Coronary artery (tissue), 2 donors: ENCODE measurements at regions not wholly inside any gene's neighbourhood (a gene's known extent, or its start where the extent isn't known, plus 50 kb on each side); places are given as distances from the start of the nearest gene placed in this dataset.

ENCODE experiments used
- DNase-seq: peaks from one replicate; pipeline ENCODE4 v3.0.0-alpha.2; 2017; ENCODE audit warnings: low spot score
- H3K27ac ChIP-seq, 2 donors: fragments of 200-600 bp; sonication (generic); one replicate each; pipeline ENCODE4 v1.5.1; 2016 to 2019
- H3K4me3 ChIP-seq: fragments of 200-600 bp; sonication (generic); 2 replicates; pipeline ENCODE4 v1.5.1; 2016; ENCODE audit warnings: mild to moderate bottlenecking, moderate library complexity
- CTCF ChIP-seq: fragments of 200-600 bp; sonication (generic); IDR thresholded peaks from one replicate; pipeline ENCODE4 v1.5.1; 2019; ENCODE audit warnings: antibody characterized with exemption

GRCh38 chr13:22138947-22139346, 468.1 kb downstream of the FGF9 start:
- TF ChIP-seq CTCF = no peak
- no peak overlapping the region for H3K27ac ChIP-seq
- H3K4me3 ChIP-seq = no peak overlapping the region
- no peak for DNase-seq

GRCh38 chr13:22141716-22142115, 470.8 kb downstream of the FGF9 start:
- no peak for TF ChIP-seq CTCF
- Histone ChIP-seq H3K4me3 (no peak overlapping the region), H3K27ac (no peak overlapping the region)
- DNase-seq = no peak

- no peak for TF ChIP-seq CTCF
- DNase-seq = no peak
- Histone ChIP-seq H3K4me3 (no peak overlapping the region), H3K27ac (no peak overlapping the region)
Measured at GRCh38 chr13:22143671-22144070, 472.8 kb downstream of the FGF9 start.

GRCh38 chr13:22144806-22145205, 473.9 kb downstream of the FGF9 start:
- TF ChIP-seq CTCF = no peak
- no peak for DNase-seq
- Histone ChIP-seq H3K4me3 (no peak overlapping the region), H3K27ac (no peak overlapping the region)

GRCh38 chr13:22148187-22148586, 477.3 kb downstream of the FGF9 start:
- TF ChIP-seq CTCF = no peak
- no peak overlapping the region for H3K27ac ChIP-seq
- no peak overlapping the region for H3K4me3 ChIP-seq
- DNase-seq = no peak

GRCh38 chr13:22152751-22153150, 481.9 kb downstream of the FGF9 start:
- no peak for DNase-seq
- Histone ChIP-seq H3K27ac (no peak overlapping the region), H3K4me3 (no peak overlapping the region)
- TF ChIP-seq CTCF = no peak

GRCh38 chr13:22154041-22154440, 483.2 kb downstream of the FGF9 start:
- no peak for DNase-seq
- Histone ChIP-seq H3K4me3 (no peak overlapping the region), H3K27ac (no peak overlapping the region)
- TF ChIP-seq CTCF = no peak
